SK-N-SH (cell line): ENCODE measurements at regions not wholly inside any gene's neighbourhood (a gene's known extent, or its start where the extent isn't known, plus 50 kb on each side); places are given as distances from the start of the nearest gene placed in this dataset.

Experiments
- CTCF ChIA-PET: fragments of 300-600, 350-600 bp; formaldehyde crosslinking; extraction: SDS; loops from one replicate; lab custom pipeline; 2021; lab: Yijun Ruan, JAX
- POLR2A ChIA-PET: fragments of 350-600 bp; sonication (Branson Sonifier 250); formaldehyde crosslinking; extraction: SDS; loops from one replicate; lab custom pipeline; 2020; ENCODE audit warnings: antibody characterized with exemption, inconsistent platforms; lab: Yijun Ruan, JAX
- DNase-seq: peaks from one replicate; pipeline ENCODE4 v3.0.0; 2012
- H2AFZ ChIP-seq: fragments of 200-600 bp; sonication (generic); 2 replicates; pipeline ENCODE4 v1.8.1; 2016; ENCODE audit warnings: antibody characterized with exemption, mild to moderate bottlenecking, low read depth
- H3F3A ChIP-seq: fragments of 200-600 bp; sonication (generic); replicated peaks from 2 replicates; pipeline ENCODE3; 2016; ENCODE audit warnings: antibody characterized with exemption, mild to moderate bottlenecking; ENCODE audit not compliant: insufficient read depth
- H3K27ac ChIP-seq, 2 experiments: fragments of 200-500 bp in 1 of 2; fragments of 200-600 bp in 1 of 2; sonication (Bioruptor generic) in 1 of 2; sonication (generic), shearing (Covaris generic) in 1 of 2; 2 replicates each; pipeline versions ENCODE4 v1.5.1 to v1.6.1; 2014 to 2016; ENCODE audit warnings: low read depth in 2 of 2, inconsistent platforms in 1 of 2, low read length in 1 of 2, mild to moderate bottlenecking in 1 of 2, mixed read lengths in 1 of 2
- H3K27me3 ChIP-seq: fragments of 200-600 bp; sonication (generic), shearing (Covaris generic); 2 replicates; pipeline ENCODE4 v1.6.1; 2016; ENCODE audit warnings: mixed run types; ENCODE audit not compliant: insufficient read depth
- H3K36me3 ChIP-seq, 2 experiments: fragments of 200-500 bp in 1 of 2; fragments of 200-600 bp in 1 of 2; sonication (Bioruptor generic) in 1 of 2; sonication (generic) in 1 of 2; replicated peaks in 1 of 2; 2 replicates each; pipeline versions ENCODE3 to v1.5.1; 2014 to 2016; ENCODE audit warnings: low read length in 1 of 2, mild to moderate bottlenecking in 1 of 2; ENCODE audit not compliant: insufficient read depth in 2 of 2, control insufficient read depth in 1 of 2
- H3K4me1 ChIP-seq, 2 experiments: fragments of 200-500 bp in 1 of 2; fragments of 200-600 bp in 1 of 2; sonication (Bioruptor generic) in 1 of 2; sonication (generic), shearing (Covaris generic) in 1 of 2; 2 replicates each; pipeline versions ENCODE4 v1.5.1 to v1.6.1; 2014 to 2016; ENCODE audit warnings: low read depth in 1 of 2, low read length in 1 of 2, mixed run types in 1 of 2; ENCODE audit not compliant: insufficient read depth in 2 of 2, control insufficient read depth in 1 of 2
- H3K4me2 ChIP-seq: fragments of 200-600 bp; sonication (generic), shearing (Covaris generic); 2 replicates; pipeline ENCODE4 v1.6.1; 2017; ENCODE audit warnings: mixed run types
- H3K4me3 ChIP-seq, 2 experiments: fragments of 200-500 bp in 1 of 2; fragments of 200-600 bp in 1 of 2; sonication (Bioruptor generic) in 1 of 2; sonication (generic), shearing (Covaris generic) in 1 of 2; 2 replicates each; pipeline versions ENCODE4 v1.5.1 to v1.8.1; 2014 to 2016; ENCODE audit warnings: low read depth in 2 of 2, inconsistent platforms in 1 of 2, low read length in 1 of 2, mild to moderate bottlenecking in 1 of 2, mixed read lengths in 1 of 2, moderate library complexity in 1 of 2
- H3K79me2 ChIP-seq: fragments of 200-600 bp; sonication (generic); 2 replicates; pipeline ENCODE4 v1.8.1; 2017; ENCODE audit warnings: mild to moderate bottlenecking; ENCODE audit not compliant: insufficient read depth
- H3K9ac ChIP-seq: fragments of 200-600 bp; sonication (generic); 2 replicates; pipeline ENCODE4 v1.6.1; 2017; ENCODE audit warnings: mixed run types
- H3K9me2 ChIP-seq: fragments of 200-600 bp; sonication (generic); 2 replicates; pipeline ENCODE4 v1.6.1; 2017; ENCODE audit warnings: mixed run types
- H3K9me3 ChIP-seq: fragments of 200-600 bp; sonication (generic); 2 replicates; pipeline ENCODE4 v1.6.1; 2017; ENCODE audit warnings: mixed run types, mild to moderate bottlenecking, moderate library complexity
- H4K20me1 ChIP-seq: fragments of 200-600 bp; sonication (generic); 2 replicates; pipeline ENCODE4 v1.6.1; 2017; ENCODE audit warnings: mild to moderate bottlenecking, mixed run types; ENCODE audit not compliant: insufficient read depth
- CHD2 ChIP-seq: fragments of 150-350 bp; IDR thresholded peaks from 2 replicates; pipeline ENCODE4 v1.6.1; 2018; ENCODE audit warnings: low read length; ENCODE audit not compliant: partially characterized antibody
- ELF1 ChIP-seq: IDR thresholded peaks from 2 replicates; pipeline ENCODE4 v1.4.0; 2012
- EP300 ChIP-seq, 2 experiments: IDR thresholded peaks; 2 replicates each; pipeline versions ENCODE4 v1.4.0 to v1.6.1; 2012; ENCODE audit warnings: borderline replicate concordance in 1 of 2, low read depth in 1 of 2, low read length in 1 of 2
- FOSL2 ChIP-seq: IDR thresholded peaks from 2 replicates; pipeline ENCODE4 v1.4.0; 2012; ENCODE audit warnings: low read depth, mild to moderate bottlenecking, moderate library complexity, borderline replicate concordance
- MEF2A ChIP-seq: IDR thresholded peaks from 2 replicates; pipeline ENCODE4 v1.4.0; 2012; ENCODE audit warnings: low read depth, borderline replicate concordance
- NFIC ChIP-seq: IDR thresholded peaks from 2 replicates; pipeline ENCODE4 v1.4.0; 2012; ENCODE audit warnings: borderline replicate concordance
- NRF1 ChIP-seq: IDR thresholded peaks from 2 replicates; pipeline ENCODE4 v1.6.1; 2012; ENCODE audit warnings: low read depth, mild to moderate bottlenecking, low read length
- RAD21 ChIP-seq: IDR thresholded peaks from 2 replicates; pipeline ENCODE4 v1.6.1; 2012; ENCODE audit warnings: mild to moderate bottlenecking, low read length
- RFX5 ChIP-seq: IDR thresholded peaks from 2 replicates; pipeline ENCODE4 v1.6.1; 2012; ENCODE audit warnings: mild to moderate bottlenecking, improper control_type of control experiment, low read length
- SMC3 ChIP-seq: IDR thresholded peaks from 2 replicates; pipeline ENCODE4 v1.6.1; 2012; ENCODE audit warnings: low read depth, low read length, improper control_type of control experiment
- TCF12 ChIP-seq: IDR thresholded peaks from 2 replicates; pipeline ENCODE4 v1.4.0; 2012
- YY1 ChIP-seq: IDR thresholded peaks from 2 replicates; pipeline ENCODE4 v1.4.0; 2012; ENCODE audit warnings: low read depth, mild to moderate bottlenecking
- WGBS: methylation state at CpG from one replicate; pipeline ENCODE4 v1.1.6; 2017; ENCODE audit warnings: low lambda C conversion rate; 5-methylcytosine and 5-hydroxymethylcytosine counted together
- TF ChIP-seq, protein P1 (sequence below): IDR thresholded peaks from 2 replicates; pipeline ENCODE4 v1.4.0; 2012; ENCODE audit warnings: low read depth, borderline replicate concordance
- TF ChIP-seq, protein P2 (sequence below): IDR thresholded peaks from 2 replicates; pipeline ENCODE4; 2012
- TF ChIP-seq, protein P3 (sequence below): fragments of 150-350 bp; IDR thresholded peaks from 2 replicates; pipeline ENCODE4 v1.6.1; 2017; ENCODE audit warnings: antibody characterized with exemption, low read length, low read depth, borderline replicate concordance

GRCh38 chr13:99911965-99912566, 59.5 kb downstream of the ZIC5 start:
- no peak for DNase-seq

GRCh38 chr13:99911069-99911964, 60.2 kb downstream of the ZIC5 start:
- H3K9me2 ChIP-seq: no peaks in the 10 kb centered on the region
- H3K79me2 ChIP-seq: no peaks in the 10 kb centered on the region
- POLR2A ChIA-PET: no interaction called here
- H3K9me3 ChIP-seq: no peaks in the 10 kb centered on the region
- H3K9ac ChIP-seq: no peak overlapping the region
- WGBS: 63% methylated on average over 13 of the region's 16 CpGs
- H3K36me3 ChIP-seq: no peaks in the 10 kb centered on the region
- no peaks in the 10 kb centered on the region for H3K4me1 ChIP-seq
- H4K20me1 ChIP-seq: no peaks in the 10 kb centered on the region
- no peak for TF ChIP-seq NFIC
- TF ChIP-seq, protein P1, sequence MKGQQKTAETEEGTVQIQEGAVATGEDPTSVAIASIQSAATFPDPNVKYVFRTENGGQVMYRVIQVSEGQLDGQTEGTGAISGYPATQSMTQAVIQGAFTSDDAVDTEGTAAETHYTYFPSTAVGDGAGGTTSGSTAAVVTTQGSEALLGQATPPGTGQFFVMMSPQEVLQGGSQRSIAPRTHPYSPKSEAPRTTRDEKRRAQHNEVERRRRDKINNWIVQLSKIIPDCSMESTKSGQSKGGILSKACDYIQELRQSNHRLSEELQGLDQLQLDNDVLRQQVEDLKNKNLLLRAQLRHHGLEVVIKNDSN: no peak
- no peak for TF ChIP-seq MEF2A
- no peak for TF ChIP-seq EP300 (IDR thresholded peaks at IDR 0.05; ENCODE audit: borderline replicate concordance in 1 of 2, low read depth in 1 of 2, low read length in 1 of 2)
- TF ChIP-seq TCF12: no peak
- TF ChIP-seq FOSL2: no peak
- H2AFZ ChIP-seq: no peak overlapping the region
- H3K27ac ChIP-seq: no peak overlapping the region
- H3K4me3 ChIP-seq: no peak overlapping the region
- DNase-seq: no peak
- H3K27me3 ChIP-seq: peaks cover 51% of the 10 kb centered on the region
- no peaks in the 10 kb centered on the region for H3F3A ChIP-seq
- H3K4me2 ChIP-seq: no peak overlapping the region
- CTCF ChIA-PET: interaction anchor here (1.5 kb wide), 1 partner anchor 255 kb away, joined by 6 read pairs; no protein-coding TSS in a partner anchor

More at GRCh38 chr13:99911965-99912566, 59.5 kb downstream of the ZIC5 start:
- POLR2A ChIA-PET: no interaction called here
- 30% methylated on average over 8 of the region's 8 CpGs for WGBS
- Histone ChIP-seq H3K4me3 (no peak overlapping the region), H3F3A (no peaks in the 10 kb centered on the region), H3K79me2 (no peaks in the 10 kb centered on the region), H3K4me2 (no peak overlapping the region), H3K27ac (no peak overlapping the region), H3K9ac (no peak overlapping the region), H3K4me1 (no peaks in the 10 kb centered on the region), H3K9me3 (no peaks in the 10 kb centered on the region), H3K36me3 (no peaks in the 10 kb centered on the region), H2AFZ (no peak overlapping the region), H4K20me1 (no peaks in the 10 kb centered on the region), H3K9me2 (no peaks in the 10 kb centered on the region), H3K27me3 (peaks cover 51% of the 10 kb centered on the region)
- CTCF ChIA-PET: interaction anchor here (0.8 to 1.0 kb wide), 3 partner anchors 11 to 80 kb away, joined by 3 to 6 read pairs (median 4); no protein-coding TSS in a partner anchor
- TF ChIP-seq, protein P2, sequence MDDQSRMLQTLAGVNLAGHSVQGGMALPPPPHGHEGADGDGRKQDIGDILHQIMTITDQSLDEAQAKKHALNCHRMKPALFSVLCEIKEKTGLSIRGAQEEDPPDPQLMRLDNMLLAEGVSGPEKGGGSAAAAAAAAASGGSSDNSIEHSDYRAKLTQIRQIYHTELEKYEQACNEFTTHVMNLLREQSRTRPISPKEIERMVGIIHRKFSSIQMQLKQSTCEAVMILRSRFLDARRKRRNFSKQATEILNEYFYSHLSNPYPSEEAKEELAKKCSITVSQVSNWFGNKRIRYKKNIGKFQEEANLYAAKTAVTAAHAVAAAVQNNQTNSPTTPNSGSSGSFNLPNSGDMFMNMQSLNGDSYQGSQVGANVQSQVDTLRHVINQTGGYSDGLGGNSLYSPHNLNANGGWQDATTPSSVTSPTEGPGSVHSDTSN: no peak
- TF ChIP-seq YY1 (no peak), CHD2 (no peak), RFX5 (no peak), NRF1 (no peak), ELF1 (no peak), RAD21 (no peak), FOSL2 (no peak), SMC3 (no peak)
- TF ChIP-seq, protein P3, sequence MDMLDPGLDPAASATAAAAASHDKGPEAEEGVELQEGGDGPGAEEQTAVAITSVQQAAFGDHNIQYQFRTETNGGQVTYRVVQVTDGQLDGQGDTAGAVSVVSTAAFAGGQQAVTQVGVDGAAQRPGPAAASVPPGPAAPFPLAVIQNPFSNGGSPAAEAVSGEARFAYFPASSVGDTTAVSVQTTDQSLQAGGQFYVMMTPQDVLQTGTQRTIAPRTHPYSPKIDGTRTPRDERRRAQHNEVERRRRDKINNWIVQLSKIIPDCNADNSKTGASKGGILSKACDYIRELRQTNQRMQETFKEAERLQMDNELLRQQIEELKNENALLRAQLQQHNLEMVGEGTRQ: no peak
